ENCODE measurements at regions not wholly inside any gene's neighbourhood (a gene's known extent, or its start where the extent isn't known, plus 50 kb on each side); places are given as distances from the start of the nearest gene placed in this dataset.

GRCh38 chr12:104895415-104895814 is 62.7 kb downstream of the SLC41A2 start:
- TF ChIP-seq POLR2A (IDR thresholded peaks at IDR 0.05; ENCODE audit: low read depth) (no peak), CTCF (IDR thresholded peaks at IDR 0.05) (no peak), EP300 (IDR thresholded peaks at IDR 0.05) (no peak)
